HG03442 (cell line): ENCODE measurements at regions not wholly inside any gene's neighbourhood (a gene's known extent, or its start where the extent isn't known, plus 50 kb on each side); places are given as distances from the start of the nearest gene placed in this dataset.

Experiments used
- ATAC-seq: cut with Tn5 transposase; IDR thresholded peaks from one replicate; pipeline ENCODE4 v1.9.1; 2021; ENCODE audit warnings: mild to moderate bottlenecking, moderate library complexity; ENCODE audit not compliant: unreplicated experiment

DNA sequence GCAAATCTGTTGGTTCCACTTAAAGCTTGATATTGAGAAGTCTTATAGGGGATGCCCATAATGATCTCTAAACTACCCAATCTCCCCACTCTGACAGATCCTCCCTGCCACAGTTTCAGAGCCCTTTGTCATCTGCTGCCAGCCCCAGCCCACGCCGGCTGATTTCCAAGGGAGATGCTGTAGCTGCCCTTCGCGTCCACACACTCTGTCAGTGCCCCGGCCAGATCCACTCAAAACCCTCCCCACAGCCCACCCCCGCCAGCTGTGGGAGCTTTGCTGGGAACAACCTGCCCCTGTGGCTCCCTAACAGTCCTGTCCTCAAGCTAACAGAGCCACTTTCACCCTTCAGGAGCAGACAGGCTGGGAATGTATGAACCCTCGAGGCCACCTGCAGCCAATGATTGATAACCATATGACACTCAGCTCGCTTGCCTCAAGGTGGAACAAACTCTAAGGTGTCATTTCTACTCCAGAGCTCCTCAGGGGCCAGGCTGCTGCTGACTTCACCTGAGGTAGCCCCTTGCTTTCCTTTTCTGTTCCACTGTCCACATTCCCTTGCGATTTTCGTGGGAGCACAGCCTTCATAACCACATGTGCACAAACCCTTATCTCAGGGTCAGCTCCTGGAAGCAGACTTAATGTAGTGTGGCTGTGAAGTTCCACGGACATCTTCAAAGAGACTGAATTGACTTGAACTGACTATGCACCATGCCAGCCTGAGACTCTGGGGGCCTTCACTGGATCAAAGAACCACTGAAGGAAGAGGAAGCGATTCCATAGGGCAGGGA lies 92.6 kb upstream of the LGALSL start:
- ATAC-seq = no peak

DNA sequence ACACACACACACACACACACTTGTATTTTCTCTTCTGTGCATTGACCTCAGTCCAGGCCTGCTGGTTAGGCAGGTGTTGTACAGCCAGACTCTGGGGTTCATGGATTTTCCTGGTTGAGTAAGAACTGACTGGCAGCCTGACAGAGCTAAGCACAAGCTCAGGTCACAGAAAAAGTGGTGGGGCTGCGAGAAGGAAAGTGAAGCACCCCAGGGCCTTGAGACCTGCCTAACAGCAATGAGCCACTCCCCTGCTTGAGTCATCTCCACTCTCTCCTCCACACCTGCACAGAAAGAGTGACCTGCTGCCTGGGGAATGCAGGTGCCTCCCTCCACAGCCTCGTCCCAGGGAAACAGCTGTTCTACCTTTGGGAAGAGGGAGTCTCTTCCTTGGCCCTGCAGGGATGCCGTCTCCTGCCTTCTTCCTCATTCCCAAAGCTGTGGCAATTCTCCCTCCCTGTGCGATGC lies 91.4 kb upstream of the LGALSL start:
- no peak for ATAC-seq

DNA sequence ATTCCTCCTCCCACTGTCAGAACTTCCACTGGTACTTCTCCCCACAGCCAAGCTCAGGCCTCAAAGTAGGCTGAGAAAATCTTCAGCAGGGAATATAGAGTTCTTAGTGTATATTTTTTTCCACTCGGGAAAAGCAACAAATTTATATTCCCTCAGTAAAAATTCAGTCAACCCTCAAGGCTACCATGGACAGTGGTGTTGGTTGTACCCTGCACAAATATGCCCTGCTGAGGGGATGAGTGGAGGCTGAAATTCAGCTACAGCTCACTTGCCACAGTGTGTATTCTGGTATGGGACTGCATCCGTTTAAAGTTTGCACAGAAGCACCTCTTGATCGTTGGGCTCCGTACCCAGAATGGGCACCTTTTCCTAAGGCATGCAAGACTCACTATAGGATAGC lies 90.8 kb upstream of the LGALSL start:
- no peak for ATAC-seq

DNA sequence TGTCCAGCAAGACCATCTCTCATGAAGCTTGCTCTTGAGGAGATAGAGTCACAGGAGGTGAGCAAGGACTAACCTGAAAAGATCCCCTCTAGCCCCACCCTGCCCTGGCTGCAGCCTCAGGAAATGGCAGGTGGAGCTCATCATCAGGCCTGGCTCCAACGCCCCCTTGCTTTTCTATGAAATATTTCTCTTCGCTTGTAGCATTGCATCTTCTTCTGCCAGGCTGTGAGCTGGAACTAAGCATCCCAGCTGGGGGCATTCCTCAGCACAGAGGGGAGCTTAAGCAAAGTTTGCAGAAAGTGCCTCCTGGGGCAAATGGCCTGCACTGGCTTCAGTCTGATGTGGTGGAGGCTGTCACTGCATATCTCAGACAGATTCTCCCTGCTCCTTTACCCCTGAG lies 90.1 kb upstream of the LGALSL start:
- ATAC-seq = no peak

DNA sequence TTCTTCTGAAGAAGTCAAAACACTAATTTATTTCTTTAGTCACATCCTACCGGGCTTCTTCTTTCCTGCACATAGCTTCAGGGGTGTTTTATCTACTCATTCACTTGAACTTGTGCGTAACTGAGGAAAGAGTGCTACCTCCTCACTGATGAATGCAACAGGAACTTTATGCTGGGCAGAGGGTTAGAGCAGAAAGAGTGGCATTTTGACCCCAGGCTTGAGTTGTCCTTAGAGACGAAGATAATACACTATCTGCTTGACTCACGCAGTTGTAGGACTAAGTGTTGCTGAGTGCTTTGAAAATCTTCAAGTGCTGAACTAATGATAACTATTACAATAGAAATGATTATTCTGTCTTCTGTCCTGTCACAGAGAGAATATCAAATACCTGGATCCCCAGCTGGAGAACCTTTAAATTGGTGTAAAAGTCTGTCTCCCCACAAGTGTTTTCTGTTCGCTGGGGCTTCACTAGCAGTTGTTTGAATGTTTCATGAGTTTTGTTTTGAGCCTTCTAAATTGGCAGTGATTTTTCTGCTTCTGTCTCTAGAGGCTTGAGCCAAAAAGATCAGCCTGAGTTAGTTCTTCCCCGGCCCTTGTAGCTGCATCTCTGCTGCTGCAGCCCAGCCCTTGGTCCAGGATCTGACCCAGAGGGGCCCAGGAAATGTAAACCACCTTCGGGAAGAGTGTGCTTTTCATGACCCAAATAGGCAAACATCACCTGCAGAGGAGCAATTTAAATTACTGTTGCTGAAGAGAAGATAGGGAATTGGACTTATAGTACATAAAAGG lies 86.3 kb upstream of the LGALSL start:
- ATAC-seq = no peak

DNA sequence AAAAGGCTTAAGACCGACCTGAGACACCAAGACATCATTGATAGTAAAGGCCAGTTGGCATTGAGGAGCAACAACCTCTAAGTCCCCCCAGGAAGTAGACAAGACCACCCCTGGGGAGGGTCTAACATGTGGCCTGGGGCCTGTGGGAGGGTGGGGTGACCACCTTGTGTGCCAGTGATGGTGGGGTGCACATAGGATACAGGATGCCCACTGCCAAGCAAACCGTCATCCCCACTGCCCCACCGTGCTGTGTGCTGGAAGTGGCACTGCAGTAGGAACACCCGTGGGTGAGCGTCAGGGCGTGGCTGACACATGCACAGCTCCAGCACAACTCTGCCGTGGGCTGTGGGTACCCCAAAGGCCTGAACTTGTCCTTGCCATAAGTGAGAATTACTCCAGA lies 84.3 kb upstream of the LGALSL start:
- ATAC-seq = no peak

DNA sequence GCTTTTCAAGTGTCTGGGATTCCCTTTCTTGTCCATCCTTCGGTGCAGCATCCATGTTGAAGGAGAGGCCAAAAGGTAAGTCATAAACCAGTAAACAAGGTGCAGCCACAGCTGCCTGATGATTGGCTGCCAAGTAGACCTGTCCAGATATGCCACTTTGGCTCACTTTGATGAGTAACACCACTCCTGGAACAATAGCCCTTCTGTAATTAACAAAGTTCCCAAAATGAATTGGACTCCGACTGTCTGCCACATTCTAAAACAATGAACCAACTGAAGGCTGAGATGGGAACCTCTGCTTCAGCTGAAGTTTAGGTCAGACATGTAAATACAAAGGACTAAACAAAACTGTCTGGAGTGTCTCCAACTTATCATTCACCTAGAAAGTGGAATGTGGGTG lies 82.2 kb upstream of the LGALSL start:
- no peak for ATAC-seq

DNA sequence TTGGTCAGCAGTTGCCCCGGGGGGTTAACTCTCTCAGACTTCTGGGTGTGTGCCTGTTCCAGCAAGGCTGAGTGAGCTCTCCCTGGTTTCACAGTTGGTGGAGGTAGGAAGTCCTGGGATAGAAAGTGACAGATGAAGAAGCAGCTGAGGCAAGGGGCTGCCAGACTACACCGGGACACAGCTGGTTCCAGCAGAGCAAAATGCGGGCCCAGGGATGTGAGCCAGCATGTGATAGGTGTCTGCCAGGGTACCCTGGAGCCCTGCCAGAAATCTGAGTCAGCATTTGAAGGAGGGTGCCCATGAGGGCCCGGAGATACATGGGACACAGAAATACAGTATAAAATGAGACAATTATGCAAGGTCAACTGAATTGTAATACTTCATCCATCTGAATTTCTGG lies 79.3 kb upstream of the LGALSL start:
- ATAC-seq = no peak

DNA sequence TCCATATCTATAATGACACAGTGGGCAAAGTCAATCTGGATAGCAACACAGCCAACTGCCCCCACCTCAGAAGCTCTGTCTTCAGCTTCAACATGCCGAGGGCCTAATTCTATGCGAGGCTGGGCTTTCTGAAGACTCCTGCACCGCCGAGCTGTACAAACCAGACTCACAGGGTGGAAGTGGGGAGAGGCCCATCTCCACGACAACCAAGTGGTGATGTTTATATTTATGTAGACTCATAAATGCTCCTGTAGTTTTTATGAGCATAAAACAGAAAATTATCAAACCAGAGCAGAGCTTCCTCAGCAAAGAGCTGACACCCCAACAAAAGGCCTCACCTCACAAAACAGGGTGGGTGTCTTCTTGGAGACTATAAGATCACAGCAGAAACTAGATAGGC lies 77.0 kb upstream of the LGALSL start:
- ATAC-seq = no peak

DNA sequence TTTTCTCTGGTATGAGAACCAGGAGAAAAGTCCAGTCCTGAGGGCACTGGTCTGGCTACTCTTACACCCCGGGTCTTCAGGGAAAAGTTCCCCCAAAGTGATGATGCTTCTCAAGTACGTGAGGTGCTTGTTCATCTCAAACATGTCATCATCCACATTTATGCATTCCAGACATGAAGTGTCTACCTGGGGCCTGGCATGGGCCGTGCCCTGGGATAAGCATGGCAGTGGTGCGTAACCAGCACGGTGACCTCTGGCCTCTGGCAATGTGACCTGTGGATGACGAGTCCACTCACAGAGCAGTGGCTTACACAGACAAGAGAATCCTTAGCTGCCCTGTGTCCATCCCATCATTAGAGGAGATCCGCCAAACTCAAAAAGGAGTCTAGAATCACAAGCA lies 74.8 kb upstream of the LGALSL start:
- ATAC-seq = no peak

DNA sequence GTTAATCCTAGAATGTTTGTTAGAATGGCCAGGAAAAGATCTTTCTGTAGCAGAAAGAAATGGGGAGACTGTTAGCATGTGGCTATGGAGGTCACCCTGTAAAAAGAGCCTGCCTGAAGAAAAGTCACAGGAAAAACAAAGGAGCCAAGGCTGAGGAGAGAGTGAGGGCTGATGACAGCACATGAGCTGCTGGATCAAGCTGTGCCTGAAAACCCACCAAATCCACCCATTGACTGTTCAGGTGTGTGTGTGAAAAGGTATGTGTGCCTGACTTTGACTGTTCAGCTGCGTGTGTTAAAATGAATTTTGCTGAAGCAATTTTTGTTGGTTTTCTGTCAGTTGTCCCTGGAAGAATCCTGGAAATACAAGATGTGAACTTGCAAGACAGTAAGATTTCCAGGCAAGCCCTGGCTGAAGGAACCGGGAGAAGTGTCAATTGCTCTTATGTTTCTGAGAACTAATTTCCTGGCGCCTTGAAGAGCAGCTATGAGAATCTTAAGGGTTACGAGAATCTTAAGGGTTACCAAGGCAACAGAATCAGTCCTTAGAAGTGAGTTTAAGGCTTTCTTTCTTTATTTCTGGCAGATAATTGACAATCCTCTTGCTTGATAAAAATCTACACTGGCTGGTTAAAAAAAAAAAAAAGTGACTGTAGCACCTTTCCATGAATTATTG lies 73.0 kb upstream of the LGALSL start:
- ATAC-seq = no peak

DNA sequence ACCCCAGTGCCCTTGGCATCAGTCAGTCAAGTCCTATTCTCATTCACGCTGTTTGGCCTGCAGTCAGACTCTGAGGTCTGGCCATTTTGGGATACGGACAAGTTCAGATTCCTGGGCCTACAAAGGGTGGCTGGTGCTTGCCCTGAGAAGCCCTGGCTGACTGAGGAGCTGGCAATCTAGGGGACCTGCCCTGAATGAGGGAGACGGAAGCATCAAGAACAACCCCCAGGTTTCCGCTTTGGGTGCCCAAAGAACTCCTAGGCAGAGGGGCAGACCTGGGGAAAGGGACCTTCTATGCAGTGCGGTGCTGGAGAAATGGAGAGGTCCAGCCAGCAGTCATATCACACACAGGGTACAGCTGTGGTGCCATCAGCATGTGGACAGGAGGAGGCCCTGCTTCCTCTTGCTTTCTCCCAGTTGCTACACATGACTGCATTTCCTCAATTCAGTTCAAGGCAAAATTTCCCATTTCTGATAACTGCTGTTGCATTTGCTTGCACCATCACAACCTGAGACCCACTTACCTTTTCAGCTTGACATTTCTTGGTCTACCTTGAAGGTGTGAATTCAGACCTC lies 70.9 kb upstream of the LGALSL start:
- no peak for ATAC-seq

DNA sequence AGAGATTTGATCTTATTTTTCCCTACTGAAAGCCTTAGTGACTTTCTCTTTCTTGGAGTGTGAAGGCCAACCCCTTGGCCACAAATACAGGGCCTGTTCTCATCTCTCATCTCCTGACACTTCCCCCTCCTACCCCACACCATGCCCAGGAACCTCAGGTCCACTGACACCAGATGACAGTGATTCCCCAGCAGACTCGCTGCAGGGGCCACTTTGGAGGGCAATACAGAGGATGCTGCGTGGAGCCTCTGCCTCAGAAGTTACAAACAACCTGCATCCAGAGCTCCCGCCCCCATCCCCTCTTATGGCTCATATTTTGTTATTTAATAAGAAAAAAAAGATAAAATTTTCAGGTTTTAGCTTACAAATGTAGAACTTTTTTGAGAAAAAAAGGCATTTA lies 70.1 kb upstream of the LGALSL start:
- ATAC-seq = no peak

DNA sequence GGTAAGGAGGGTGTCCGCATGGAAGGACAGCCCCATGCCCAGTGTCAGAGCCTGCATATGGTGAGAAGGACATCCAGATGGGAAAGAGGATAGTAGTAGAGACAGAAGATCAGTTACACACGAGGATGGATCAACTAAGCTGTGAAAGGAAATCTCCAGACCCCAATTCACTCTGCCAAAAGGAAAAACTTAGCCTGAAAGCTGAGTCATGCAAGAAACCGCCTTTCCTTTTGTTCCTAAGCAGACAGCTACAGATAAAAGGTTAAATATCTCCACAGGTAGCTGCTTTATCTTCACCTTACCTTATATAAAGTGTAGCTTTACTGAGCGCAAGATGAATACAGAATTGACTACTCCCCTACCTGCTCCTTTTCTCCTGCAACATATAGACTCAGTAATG lies 67.3 kb upstream of the LGALSL start:
- ATAC-seq = no peak

DNA sequence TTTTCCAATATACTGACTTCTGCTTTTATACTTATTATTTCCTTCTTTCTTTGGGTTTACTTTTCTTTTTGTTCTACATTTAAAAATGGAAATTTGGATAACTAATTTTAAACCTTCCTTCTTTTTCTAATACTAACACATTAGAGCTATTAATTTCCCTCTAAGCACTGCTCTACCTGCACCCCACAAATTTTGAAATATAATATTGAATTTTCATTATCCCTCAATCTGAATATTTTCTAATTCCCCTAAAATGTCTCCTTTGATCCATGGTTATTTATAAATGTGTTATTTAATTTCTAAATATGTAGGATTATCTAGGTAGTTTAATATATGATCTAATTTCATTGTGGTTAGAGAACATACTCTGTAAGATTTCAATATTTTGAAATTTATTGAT lies 63.4 kb upstream of the LGALSL start:
- no peak for ATAC-seq

DNA sequence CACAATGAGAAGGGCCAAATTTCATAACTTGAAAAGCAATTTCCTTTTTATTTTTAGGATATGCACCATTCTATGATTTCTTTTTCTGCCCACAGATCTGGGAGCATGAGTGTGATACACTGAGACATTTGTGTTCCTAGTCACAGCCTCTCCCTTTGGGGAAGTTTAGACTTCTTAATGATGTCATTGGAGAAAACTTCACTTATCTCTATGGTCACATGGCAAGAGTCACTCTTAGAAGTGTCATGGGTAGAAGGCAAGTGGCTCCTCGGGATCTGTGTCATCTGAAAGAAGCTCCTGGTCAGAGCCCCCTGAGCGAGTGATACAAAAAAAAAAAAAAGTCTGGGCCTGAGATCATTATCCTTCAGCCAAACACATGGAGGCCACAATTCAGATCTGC lies 62.5 kb upstream of the LGALSL start:
- no peak for ATAC-seq

DNA sequence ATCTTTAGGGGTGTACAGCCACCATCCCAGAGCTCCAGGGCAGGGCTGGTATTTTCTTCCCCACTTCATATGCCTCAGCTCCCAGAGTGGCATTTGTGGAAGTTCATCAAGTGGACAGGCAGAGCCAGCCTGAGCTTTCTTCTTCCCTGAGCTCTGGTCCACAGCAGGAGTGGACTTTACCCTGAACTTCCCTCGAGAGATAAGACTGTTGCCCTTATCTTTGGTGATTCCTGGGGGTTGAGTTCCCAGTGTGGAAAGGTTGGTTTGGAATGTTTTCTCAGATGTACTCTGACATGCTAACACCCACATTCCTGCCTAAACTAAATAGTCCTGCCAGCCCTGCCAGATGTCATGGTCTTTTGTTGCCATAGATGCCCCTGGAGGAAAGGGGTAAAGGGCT lies 62.0 kb upstream of the LGALSL start:
- no peak for ATAC-seq

DNA sequence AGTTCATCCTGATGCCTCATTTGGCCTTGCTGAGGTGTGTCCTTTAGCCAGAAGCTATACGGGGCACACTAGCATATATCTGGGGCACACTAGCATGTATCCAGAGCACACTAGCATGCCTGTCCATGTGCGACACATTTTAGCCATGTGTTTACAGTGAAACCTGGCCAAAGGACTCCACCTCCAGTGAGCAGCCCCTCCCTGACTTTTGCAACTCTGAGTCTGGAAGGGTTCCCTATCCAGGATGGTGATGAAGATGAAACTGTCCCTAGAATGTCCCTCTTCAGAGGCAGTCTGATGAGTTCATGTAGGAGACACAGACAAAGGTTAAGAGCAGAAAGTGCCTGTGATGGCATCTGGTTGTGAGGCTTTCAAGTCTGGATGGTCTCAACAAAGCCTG lies 61.4 kb upstream of the LGALSL start:
- no peak for ATAC-seq

DNA sequence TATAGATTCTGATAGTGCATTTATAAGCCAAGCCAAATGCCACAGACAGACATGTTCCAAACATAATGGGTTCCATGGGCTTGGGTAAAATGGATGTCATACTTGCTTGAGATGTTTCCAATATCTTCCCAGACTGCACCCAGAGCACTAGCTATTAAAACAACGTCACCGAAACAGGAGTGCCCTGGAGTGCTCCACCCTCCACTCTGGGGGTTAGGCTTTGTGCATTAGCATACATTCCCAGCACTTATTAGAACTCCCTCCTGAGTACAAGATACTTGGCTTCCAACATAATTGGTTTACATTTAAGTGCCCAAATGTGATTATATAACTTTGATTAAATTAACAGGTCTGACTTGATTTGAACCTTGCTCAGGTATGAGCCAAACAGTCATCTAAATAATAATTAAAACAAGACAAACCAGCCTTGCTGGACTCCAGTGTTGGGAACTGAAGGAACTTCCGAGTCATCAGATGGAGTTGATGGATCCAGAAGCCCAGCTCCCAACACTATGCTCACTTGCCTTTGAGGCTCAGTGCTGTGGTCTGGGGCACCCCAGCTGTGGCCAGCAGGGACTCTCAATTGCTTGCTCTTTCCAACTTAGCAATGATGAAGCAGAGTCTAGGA lies 60.5 kb upstream of the LGALSL start:
- ATAC-seq = no peak

DNA sequence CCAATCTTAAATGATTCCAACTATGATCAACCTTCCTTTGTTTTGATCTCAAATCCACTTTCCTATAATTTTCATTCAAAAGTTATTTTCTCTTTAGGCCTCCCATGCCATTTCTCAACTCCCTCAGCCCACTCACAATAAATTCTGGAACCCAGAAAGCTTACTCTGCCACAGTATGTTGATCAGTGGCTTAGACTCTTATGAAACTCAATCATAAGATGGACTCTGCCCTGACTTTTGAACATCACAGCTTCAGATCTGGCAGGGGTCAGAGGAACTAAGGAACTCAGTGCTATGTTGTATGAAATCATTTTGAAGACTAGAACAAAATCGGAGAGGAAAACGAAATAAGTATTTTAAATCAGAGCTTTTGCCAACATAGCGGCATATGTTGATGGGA lies 59.8 kb upstream of the LGALSL start:
- no peak for ATAC-seq

DNA sequence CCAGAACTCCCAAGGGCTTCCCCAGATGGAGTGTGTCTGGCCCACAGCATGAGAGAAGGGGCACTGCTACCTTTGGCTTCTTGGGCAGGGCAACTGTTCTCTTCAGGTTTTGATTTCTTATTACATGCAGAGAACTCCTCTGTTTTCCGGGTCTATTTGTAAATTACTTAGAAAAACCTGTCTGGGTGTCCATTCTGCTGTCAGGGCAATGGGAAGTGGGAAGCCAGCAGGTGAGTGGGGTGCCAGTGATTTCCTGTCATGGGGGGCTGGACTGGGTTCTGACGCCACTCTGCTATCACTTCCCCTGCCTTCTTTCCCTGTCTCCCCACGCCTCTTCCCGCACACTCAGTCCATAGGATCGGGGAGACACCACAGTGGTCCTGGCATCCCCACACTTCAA lies 58.0 kb upstream of the LGALSL start:
- ATAC-seq = no peak
